IMR-90 (cell line): ENCODE measurements at regions not wholly inside any gene's neighbourhood (a gene's known extent, or its start where the extent isn't known, plus 50 kb on each side); places are given as distances from the start of the nearest gene placed in this dataset.

Experiments used
- ATAC-seq: fragments of 200-7000 bp; cut with Tn5 transposase; 2 replicates; pipeline ENCODE4 v1.9.1; 2020; ENCODE audit warnings: low read depth, mild to moderate bottlenecking, moderate library complexity
- BruUV-seq: library from RNA; stranded (reverse); fragments of 400-500 nt; replicated peaks from 2 replicates; lab custom pipeline; 2021; lab: Mats Ljungman, UMichigan
- CTCF ChIA-PET: fragments of 300-600 bp; formaldehyde crosslinking; extraction: SDS; loops from one replicate; lab custom pipeline; 2021; ENCODE audit warnings: antibody characterized with exemption; lab: Yijun Ruan, JAX
- POLR2A ChIA-PET: fragments of 300-600 bp; sonication (Branson Sonifier 250); formaldehyde crosslinking; loops from one replicate; lab custom pipeline; 2022; ENCODE audit warnings: antibody characterized with exemption; ENCODE audit not compliant: unreplicated experiment; lab: Charles Lee
- DNase-seq: peaks from one replicate; pipeline ENCODE4 v3.0.0; 2013
- H2AFZ ChIP-seq: replicated peaks from 2 replicates; pipeline ENCODE3; 2013; ENCODE audit warnings: low read length, mild to moderate bottlenecking; ENCODE audit not compliant: poor library complexity
- H2AK5ac ChIP-seq: 2 replicates; pipeline ENCODE4 v1.6.1; 2013; ENCODE audit warnings: low read depth, low read length, inconsistent platforms
- H2AK9ac ChIP-seq: replicated peaks from 2 replicates; pipeline ENCODE3; 2013; ENCODE audit warnings: mild to moderate bottlenecking, low read depth, low read length, moderate library complexity; ENCODE audit not compliant: poor library complexity
- H2BK120ac ChIP-seq: 2 replicates; pipeline ENCODE4 v1.6.1; 2013; ENCODE audit warnings: low read depth, low read length, inconsistent platforms
- H2BK15ac ChIP-seq: 3 replicates; pipeline ENCODE4 v1.6.1; 2013; ENCODE audit warnings: low read depth, low read length, inconsistent platforms
- H2BK20ac ChIP-seq: 2 replicates; pipeline ENCODE4 v1.6.1; 2013; ENCODE audit warnings: low read depth, mild to moderate bottlenecking, inconsistent platforms, low read length, moderate library complexity
- H2BK5ac ChIP-seq: 2 replicates; pipeline ENCODE4 v1.6.1; 2013; ENCODE audit warnings: mild to moderate bottlenecking, low read depth, low read length, inconsistent platforms; ENCODE audit not compliant: poor library complexity, severe bottlenecking
- H3K14ac ChIP-seq: replicated peaks from 2 replicates; pipeline ENCODE4 v1.6.1; 2013; ENCODE audit warnings: low read depth, low read length, inconsistent platforms
- H3K18ac ChIP-seq: 2 replicates; pipeline ENCODE4 v1.6.1; 2013; ENCODE audit warnings: low read depth, low read length, control low read depth
- H3K23ac ChIP-seq: 2 replicates; pipeline ENCODE4 v1.6.1; 2013; ENCODE audit warnings: low read depth, low read length, inconsistent platforms
- H3K27ac ChIP-seq: 2 replicates; pipeline ENCODE4 v1.5.1; 2013; ENCODE audit warnings: mild to moderate bottlenecking, control low read depth, low read length; ENCODE audit not compliant: insufficient read depth
- H3K27me3 ChIP-seq: 2 replicates; pipeline ENCODE4 v1.6.1; 2013; ENCODE audit warnings: low read length; ENCODE audit not compliant: control insufficient read depth, insufficient read depth
- H3K36me3 ChIP-seq: 2 replicates; pipeline ENCODE4 v1.6.1; 2013; ENCODE audit warnings: low read length, mixed read lengths; ENCODE audit not compliant: control insufficient read depth, insufficient read depth
- H3K4ac ChIP-seq: 2 replicates; pipeline ENCODE4 v1.6.1; 2013; ENCODE audit warnings: low read depth, low read length, inconsistent platforms
- H3K4me1 ChIP-seq: 2 replicates; pipeline ENCODE4 v1.6.1; 2013; ENCODE audit warnings: low read length, mixed read lengths; ENCODE audit not compliant: control insufficient read depth, insufficient read depth
- H3K4me2 ChIP-seq: 2 replicates; pipeline ENCODE4 v1.6.1; 2013; ENCODE audit warnings: low read depth, mild to moderate bottlenecking, control low read depth, low read length, moderate library complexity
- H3K4me3 ChIP-seq: 2 replicates; pipeline ENCODE4 v1.5.1; 2013; ENCODE audit warnings: low read depth, mild to moderate bottlenecking, control low read depth, low read length, moderate library complexity; ENCODE audit not compliant: insufficient read depth
- H3K56ac ChIP-seq: 2 replicates; pipeline ENCODE4 v1.6.1; 2013; ENCODE audit warnings: low read length, inconsistent platforms; ENCODE audit not compliant: insufficient read depth; ENCODE audit errors: extremely low read depth
- H3K79me1 ChIP-seq, 2 experiments: 2 replicates each; pipeline ENCODE4 v1.6.1; 2013; ENCODE audit warnings: low read length in 2 of 2, inconsistent platforms in 1 of 2, low read depth in 1 of 2
- H3K9ac ChIP-seq: 2 replicates; pipeline ENCODE4 v1.6.1; 2013; ENCODE audit warnings: low read depth, low read length, control low read depth
- H3K9me1 ChIP-seq: 2 replicates; pipeline ENCODE4 v1.6.1; 2013; ENCODE audit warnings: low read length, inconsistent platforms; ENCODE audit not compliant: insufficient read depth
- H3K9me3 ChIP-seq: 2 replicates; pipeline ENCODE4 v1.6.1; 2013; ENCODE audit warnings: low read length; ENCODE audit not compliant: control insufficient read depth, insufficient read depth
- H4K20me1 ChIP-seq: 2 replicates; pipeline ENCODE4 v1.6.1; 2013; ENCODE audit warnings: low read length, inconsistent platforms; ENCODE audit not compliant: insufficient read depth
- H4K5ac ChIP-seq: 2 replicates; pipeline ENCODE4 v1.6.1; 2013; ENCODE audit warnings: mild to moderate bottlenecking, low read depth, low read length, control low read depth
- H4K8ac ChIP-seq, 2 experiments: 2 replicates each; pipeline ENCODE4 v1.6.1; 2013; ENCODE audit warnings: low read depth in 2 of 2, low read length in 2 of 2, control low read depth in 1 of 2, inconsistent platforms in 1 of 2
- H4K91ac ChIP-seq: 2 replicates; pipeline ENCODE4 v1.6.1; 2013; ENCODE audit warnings: low read depth, low read length, inconsistent platforms; ENCODE audit not compliant: insufficient read depth
- BHLHE40 ChIP-seq: fragments of 150-350 bp; IDR thresholded peaks from 2 replicates; pipeline ENCODE4 v1.6.1; 2016; ENCODE audit warnings: mild to moderate bottlenecking, low read depth, low read length
- CEBPB ChIP-seq: IDR thresholded peaks from 2 replicates; pipeline ENCODE4 v1.6.1; 2012; ENCODE audit warnings: low read depth, low read length, improper control_type of control experiment
- CHD1 ChIP-seq: IDR thresholded peaks from 2 replicates; pipeline ENCODE4 v1.6.1; 2012; ENCODE audit warnings: low read depth, low read length, improper control_type of control experiment
- MAFK ChIP-seq: IDR thresholded peaks from 2 replicates; pipeline ENCODE4 v1.6.1; 2012; ENCODE audit warnings: low read depth, low read length, improper control_type of control experiment
- MAZ ChIP-seq: IDR thresholded peaks from 2 replicates; pipeline ENCODE4 v1.6.1; 2012; ENCODE audit warnings: low read depth, mild to moderate bottlenecking, low read length, improper control_type of control experiment, moderate library complexity, borderline replicate concordance
- MXI1 ChIP-seq: IDR thresholded peaks from 2 replicates; pipeline ENCODE4 v1.6.1; 2012; ENCODE audit warnings: low read depth, mild to moderate bottlenecking, low read length, moderate library complexity, borderline replicate concordance
- NFE2L2 ChIP-seq: fragments of 150-350 bp; IDR thresholded peaks from 2 replicates; pipeline ENCODE4 v1.6.1; 2016; ENCODE audit warnings: low read depth, mild to moderate bottlenecking, low read length
- POLR2A ChIP-seq: IDR thresholded peaks from 2 replicates; pipeline ENCODE4 v1.6.1; 2012; ENCODE audit warnings: mild to moderate bottlenecking, low read depth, low read length
- RAD21 ChIP-seq: IDR thresholded peaks from 2 replicates; pipeline ENCODE4 v1.6.1; 2012; ENCODE audit warnings: low read length, improper control_type of control experiment
- RFX5 ChIP-seq: IDR thresholded peaks from 2 replicates; pipeline ENCODE4 v1.8.0; 2012; ENCODE audit warnings: low read depth, mild to moderate bottlenecking, low read length, moderate library complexity
- SMC3 ChIP-seq: fragments of 150-350 bp; IDR thresholded peaks from 2 replicates; pipeline ENCODE4 v1.6.1; 2016; ENCODE audit warnings: low read depth, mild to moderate bottlenecking, antibody characterized with exemption, low read length, moderate library complexity
- WGBS, 2 experiments: methylation state at CpG; one replicate each; pipeline versions ENCODE4 v1.1.5 to v1.1.7; 2013; ENCODE audit warnings: missing lambda C conversion rate in 2 of 2; ENCODE audit not compliant: insufficient read length in 1 of 2; ENCODE audit errors: extremely low coverage in 2 of 2; 5-methylcytosine and 5-hydroxymethylcytosine counted together
- dilution Hi-C: fragments of 300-500 bp; cut with HindIII; formaldehyde crosslinking; loops from one replicate; pipeline ENCODE4 v1.14.3; 2018; ENCODE audit warnings: low sequenced_read_pairs; ENCODE audit not compliant: unreplicated experiment
- in situ Hi-C: fragments of 300-500 bp; cut with MboI; formaldehyde crosslinking; loops from 3 replicates; pipeline ENCODE4 v1.14.3; 2019; ENCODE audit warnings: low sequenced_read_pairs, inconsistent platforms, mixed read lengths
- intact Hi-C: fragments of 100-400 bp; cut with micrococcal nuclease; formaldehyde crosslinking; loops from 2 replicates; pipeline ENCODE4 v1.10.0; 2022
- TF ChIP-seq, protein P1 (sequence below): conservative IDR thresholded peaks from 2 replicates; pipeline ENCODE4 v1.5.1; 2012; ENCODE audit warnings: mild to moderate bottlenecking, low read depth, low read length, improper control_type of control experiment
- TF ChIP-seq, protein P2 (sequence below): fragments of 150-350 bp; IDR thresholded peaks from 2 replicates; pipeline ENCODE4 v1.6.1; 2017; ENCODE audit warnings: mild to moderate bottlenecking, antibody characterized with exemption, low read length, low read depth

- ATAC-seq (no peak), DNase-seq (no peak)
- no peaks in the 10 kb centered on the region for H3K36me3 ChIP-seq
- in situ Hi-C loops: no loop called here
- no peaks in the 10 kb centered on the region for H3K27me3 ChIP-seq
- no CpG with 5 or more reads among the region's 2 CpGs for WGBS, 2 experiments
- no peak overlapping the region for H3K4me2 ChIP-seq
- intact Hi-C loops: no loop called here
- no peak overlapping the region for H3K4me3 ChIP-seq
- H2BK5ac ChIP-seq: no peak overlapping the region
- ChIA-PET POLR2A (no interaction called here), CTCF (no interaction called here)
- H2BK15ac ChIP-seq: no peak overlapping the region
- H2BK120ac ChIP-seq: no peak overlapping the region
- no peak overlapping the region for H4K8ac ChIP-seq
- TF ChIP-seq RFX5 (no peak), BHLHE40 (no peak), MAZ (no peak), SMC3 (no peak), MXI1 (no peak), POLR2A (no peak), NFE2L2 (no peak), MAFK (no peak), CHD1 (no peak), RAD21 (no peak), CEBPB (no peak)
- TF ChIP-seq, protein P1, sequence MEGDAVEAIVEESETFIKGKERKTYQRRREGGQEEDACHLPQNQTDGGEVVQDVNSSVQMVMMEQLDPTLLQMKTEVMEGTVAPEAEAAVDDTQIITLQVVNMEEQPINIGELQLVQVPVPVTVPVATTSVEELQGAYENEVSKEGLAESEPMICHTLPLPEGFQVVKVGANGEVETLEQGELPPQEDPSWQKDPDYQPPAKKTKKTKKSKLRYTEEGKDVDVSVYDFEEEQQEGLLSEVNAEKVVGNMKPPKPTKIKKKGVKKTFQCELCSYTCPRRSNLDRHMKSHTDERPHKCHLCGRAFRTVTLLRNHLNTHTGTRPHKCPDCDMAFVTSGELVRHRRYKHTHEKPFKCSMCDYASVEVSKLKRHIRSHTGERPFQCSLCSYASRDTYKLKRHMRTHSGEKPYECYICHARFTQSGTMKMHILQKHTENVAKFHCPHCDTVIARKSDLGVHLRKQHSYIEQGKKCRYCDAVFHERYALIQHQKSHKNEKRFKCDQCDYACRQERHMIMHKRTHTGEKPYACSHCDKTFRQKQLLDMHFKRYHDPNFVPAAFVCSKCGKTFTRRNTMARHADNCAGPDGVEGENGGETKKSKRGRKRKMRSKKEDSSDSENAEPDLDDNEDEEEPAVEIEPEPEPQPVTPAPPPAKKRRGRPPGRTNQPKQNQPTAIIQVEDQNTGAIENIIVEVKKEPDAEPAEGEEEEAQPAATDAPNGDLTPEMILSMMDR: no peak
- TF ChIP-seq, protein P2, sequence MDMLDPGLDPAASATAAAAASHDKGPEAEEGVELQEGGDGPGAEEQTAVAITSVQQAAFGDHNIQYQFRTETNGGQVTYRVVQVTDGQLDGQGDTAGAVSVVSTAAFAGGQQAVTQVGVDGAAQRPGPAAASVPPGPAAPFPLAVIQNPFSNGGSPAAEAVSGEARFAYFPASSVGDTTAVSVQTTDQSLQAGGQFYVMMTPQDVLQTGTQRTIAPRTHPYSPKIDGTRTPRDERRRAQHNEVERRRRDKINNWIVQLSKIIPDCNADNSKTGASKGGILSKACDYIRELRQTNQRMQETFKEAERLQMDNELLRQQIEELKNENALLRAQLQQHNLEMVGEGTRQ: no peak
- no peak overlapping the region for H4K5ac ChIP-seq
- no peak overlapping the region for H2AK9ac ChIP-seq
- H3K14ac ChIP-seq: no peak overlapping the region
- dilution Hi-C loops: no loop called here
- H4K20me1 ChIP-seq: no peaks in the 10 kb centered on the region
- no peaks in the 10 kb centered on the region for H3K4me1 ChIP-seq
- H2AK5ac ChIP-seq: no peak overlapping the region
- no peak overlapping the region for H3K4ac ChIP-seq
- no peak overlapping the region for H2AFZ ChIP-seq
- H3K9me1 ChIP-seq: no peaks in the 10 kb centered on the region
- H3K27ac ChIP-seq: no peak overlapping the region
- no peaks in the 10 kb centered on the region for H3K79me1 ChIP-seq
- H3K9ac ChIP-seq: no peak overlapping the region
- no peak overlapping the region for H3K23ac ChIP-seq
- no peaks in the 10 kb centered on the region for H3K9me3 ChIP-seq
- no peak overlapping the region for H2BK20ac ChIP-seq
- BruUV-seq: no TSS peak
- no peak overlapping the region for H3K18ac ChIP-seq
- no peak overlapping the region for H3K56ac ChIP-seq
- no peak overlapping the region for H4K91ac ChIP-seq
Observed at GRCh38 chr7:42431873-42432272, 194.9 kb upstream of the GLI3 start.
